Testis (tissue), 2 donors: ENCODE measurements at regions not wholly inside any gene's neighbourhood (a gene's known extent, or its start where the extent isn't known, plus 50 kb on each side); places are given as distances from the start of the nearest gene placed in this dataset.
"Not testable (repeated sequence)": the region's sequence is repeated elsewhere in the genome, so short reads cannot be mapped to it uniquely, and the experiment has no call there.

ENCODE experiments used
- POLR2A ChIP-seq: fragments of 450-650 bp; IDR thresholded peaks from one replicate; pipeline ENCODE4 v1.6.1; 2017; ENCODE audit warnings: antibody characterized with exemption, mild to moderate bottlenecking, moderate library complexity
- TF ChIP-seq, protein P1 (sequence below), 3 experiments: fragments of 450-650 bp in 2 of 3; fragments of 200-600 bp in 1 of 3; sonication (generic) in 1 of 3; IDR thresholded peaks; one replicate each; pipeline ENCODE4 v1.5.1; 2016 to 2019; ENCODE audit warnings: antibody characterized with exemption in 3 of 3, mild to moderate bottlenecking in 2 of 3, moderate library complexity in 1 of 3

DNA sequence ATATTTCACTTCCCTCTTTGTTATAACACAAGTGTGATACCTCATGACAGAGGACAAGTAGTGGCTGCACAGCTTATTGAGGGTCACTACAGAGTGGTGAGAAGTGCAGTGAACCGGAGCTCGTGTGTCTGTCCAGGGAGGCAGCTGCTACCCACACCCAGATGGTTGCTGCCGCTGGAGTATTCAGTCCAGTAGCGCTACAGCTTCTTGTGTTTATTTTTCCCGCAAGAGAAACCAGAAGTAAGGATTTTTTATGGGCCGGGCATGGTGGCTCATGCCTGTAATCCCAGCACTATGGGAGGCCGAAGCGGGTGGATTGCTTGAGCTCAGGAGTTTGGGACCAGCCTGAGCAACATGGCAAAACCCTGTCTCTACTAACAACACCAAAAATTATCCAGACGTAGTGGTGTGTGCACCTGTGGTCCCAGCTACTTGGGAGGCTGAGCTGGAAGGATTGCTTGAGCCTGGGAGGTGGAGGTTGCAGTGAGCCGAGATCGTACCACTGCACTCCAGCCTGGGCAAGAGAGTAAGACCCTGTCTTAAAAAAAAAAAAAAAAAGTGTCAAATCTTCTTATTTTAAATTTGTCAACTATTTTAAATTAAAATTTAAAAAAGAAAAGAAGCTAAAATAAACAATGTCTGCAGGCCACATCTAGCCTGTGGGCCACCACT lies 213.5 kb upstream of the MSX2 start:
- TF ChIP-seq, protein P1, sequence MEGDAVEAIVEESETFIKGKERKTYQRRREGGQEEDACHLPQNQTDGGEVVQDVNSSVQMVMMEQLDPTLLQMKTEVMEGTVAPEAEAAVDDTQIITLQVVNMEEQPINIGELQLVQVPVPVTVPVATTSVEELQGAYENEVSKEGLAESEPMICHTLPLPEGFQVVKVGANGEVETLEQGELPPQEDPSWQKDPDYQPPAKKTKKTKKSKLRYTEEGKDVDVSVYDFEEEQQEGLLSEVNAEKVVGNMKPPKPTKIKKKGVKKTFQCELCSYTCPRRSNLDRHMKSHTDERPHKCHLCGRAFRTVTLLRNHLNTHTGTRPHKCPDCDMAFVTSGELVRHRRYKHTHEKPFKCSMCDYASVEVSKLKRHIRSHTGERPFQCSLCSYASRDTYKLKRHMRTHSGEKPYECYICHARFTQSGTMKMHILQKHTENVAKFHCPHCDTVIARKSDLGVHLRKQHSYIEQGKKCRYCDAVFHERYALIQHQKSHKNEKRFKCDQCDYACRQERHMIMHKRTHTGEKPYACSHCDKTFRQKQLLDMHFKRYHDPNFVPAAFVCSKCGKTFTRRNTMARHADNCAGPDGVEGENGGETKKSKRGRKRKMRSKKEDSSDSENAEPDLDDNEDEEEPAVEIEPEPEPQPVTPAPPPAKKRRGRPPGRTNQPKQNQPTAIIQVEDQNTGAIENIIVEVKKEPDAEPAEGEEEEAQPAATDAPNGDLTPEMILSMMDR (IDR thresholded peaks at IDR 0.05) = not testable (repeated sequence)
- not testable (repeated sequence) for TF ChIP-seq POLR2A
